Endothelial cell of umbilical vein (primary cell): ENCODE measurements at regions not wholly inside any gene's neighbourhood (a gene's known extent, or its start where the extent isn't known, plus 50 kb on each side); places are given as distances from the start of the nearest gene placed in this dataset.
"Not testable (repeated sequence)": the region's sequence is repeated elsewhere in the genome, so short reads cannot be mapped to it uniquely, and the experiment has no call there.

ENCODE experiments used
- BruUV-seq: library from RNA; stranded (reverse); fragments of 400-500 nt; replicated peaks from 2 replicates; lab custom pipeline; 2021; lab: Mats Ljungman, UMichigan
- CTCF ChIA-PET: fragments of 300-600, 350-600 bp; sonication (Branson Sonifier 250); formaldehyde crosslinking; loops from one replicate; lab custom pipeline; 2021; ENCODE audit warnings: antibody characterized with exemption, inconsistent platforms; lab: Charles Lee
- POLR2A ChIA-PET: fragments of 300-600, 350-600 bp; sonication (Branson Sonifier 250); formaldehyde crosslinking; loops from one replicate; lab custom pipeline; 2021; ENCODE audit warnings: antibody characterized with exemption, inconsistent platforms; lab: Charles Lee
- DNase-seq: peaks from one replicate; pipeline ENCODE4 v3.0.0-alpha.2; 2011; ENCODE audit warnings: low read depth, low spot score
- FAIRE-seq: peaks from 2 replicates; lab custom pipeline; 2011; peaks lifted over from hg19 to GRCh38; lab: Jason Lieb, UNC
- H2AFZ ChIP-seq: 2 replicates; pipeline ENCODE4 v1.6.0; 2012; ENCODE audit warnings: low read depth, low read length, control low read depth, inconsistent platforms
- H3K27ac ChIP-seq: 2 replicates; pipeline ENCODE4 v1.5.1; 2011; ENCODE audit warnings: low read depth, mild to moderate bottlenecking, control low read depth, low read length, moderate library complexity; ENCODE audit not compliant: insufficient read depth
- H3K27me3 ChIP-seq, 2 experiments: 2 replicates each; pipeline versions ENCODE4 v1.6.0 to v1.6.1; 2011; ENCODE audit warnings: low read length in 2 of 2, mixed read lengths in 1 of 2; ENCODE audit not compliant: control insufficient read depth in 2 of 2, insufficient read depth in 2 of 2
- H3K36me3 ChIP-seq, 2 experiments: 2 replicates in 1 of 2; 3 replicates in 1 of 2; pipeline ENCODE4 v1.5.1; 2011; ENCODE audit warnings: low read length in 2 of 2, mild to moderate bottlenecking in 1 of 2, moderate library complexity in 1 of 2; ENCODE audit not compliant: control insufficient read depth in 2 of 2, insufficient read depth in 2 of 2; ENCODE audit errors: extremely low read depth in 1 of 2
- H3K4me1 ChIP-seq: 3 replicates; pipeline ENCODE4 v1.5.1; 2011; ENCODE audit warnings: mild to moderate bottlenecking, low read length; ENCODE audit not compliant: control insufficient read depth, insufficient read depth; ENCODE audit errors: extremely low read depth
- H3K4me2 ChIP-seq: 2 replicates; pipeline ENCODE4 v1.6.1; 2011; ENCODE audit warnings: low read length, control low read depth, mixed read lengths; ENCODE audit not compliant: insufficient read depth
- H3K4me3 ChIP-seq, 3 experiments: fragments of 200-600 bp in 1 of 3; sonication (generic), shearing (Covaris generic) in 1 of 3; replicated peaks in 1 of 3; 2 replicates each; pipeline ENCODE4 v1.5.1; 2011 to 2016; ENCODE audit warnings: control low read depth in 3 of 3, low read length in 3 of 3, mild to moderate bottlenecking in 2 of 3, inconsistent platforms in 1 of 3, low read depth in 1 of 3, moderate library complexity in 1 of 3; ENCODE audit not compliant: insufficient read depth in 1 of 3
- H3K79me2 ChIP-seq: 2 replicates; pipeline ENCODE4 v1.6.0; 2012; ENCODE audit warnings: low read length, inconsistent platforms; ENCODE audit not compliant: control insufficient read depth, insufficient read depth
- H3K9ac ChIP-seq: replicated peaks from 2 replicates; pipeline ENCODE3; 2011; ENCODE audit warnings: low read length, control low read depth; ENCODE audit not compliant: insufficient read depth; ENCODE audit errors: extremely low read depth
- H3K9me1 ChIP-seq: replicated peaks from 3 replicates; pipeline ENCODE4 v1.6.0; 2011; ENCODE audit warnings: mild to moderate bottlenecking, low read length; ENCODE audit not compliant: control insufficient read depth, insufficient read depth; ENCODE audit errors: extremely low read depth
- H3K9me3 ChIP-seq: replicated peaks from 2 replicates; pipeline ENCODE4 v1.5.1; 2012; ENCODE audit warnings: low read length, inconsistent platforms; ENCODE audit not compliant: control insufficient read depth, insufficient read depth
- H4K20me1 ChIP-seq: replicated peaks from 2 replicates; pipeline ENCODE3; 2011; ENCODE audit warnings: mild to moderate bottlenecking, low read length; ENCODE audit not compliant: control insufficient read depth, insufficient read depth; ENCODE audit errors: extremely low read depth
- dilution Hi-C: fragments of 300-500 bp; cut with MboI; formaldehyde crosslinking; loops from one replicate; pipeline ENCODE4 v1.15.0; 2019; ENCODE audit warnings: low sequenced_read_pairs; ENCODE audit not compliant: extremely low pct_ligation_motif_present
- intact Hi-C: fragments of 100-400 bp; cut with micrococcal nuclease; formaldehyde crosslinking; loops from one replicate; pipeline ENCODE4 v1.10.0; 2022

DNA sequence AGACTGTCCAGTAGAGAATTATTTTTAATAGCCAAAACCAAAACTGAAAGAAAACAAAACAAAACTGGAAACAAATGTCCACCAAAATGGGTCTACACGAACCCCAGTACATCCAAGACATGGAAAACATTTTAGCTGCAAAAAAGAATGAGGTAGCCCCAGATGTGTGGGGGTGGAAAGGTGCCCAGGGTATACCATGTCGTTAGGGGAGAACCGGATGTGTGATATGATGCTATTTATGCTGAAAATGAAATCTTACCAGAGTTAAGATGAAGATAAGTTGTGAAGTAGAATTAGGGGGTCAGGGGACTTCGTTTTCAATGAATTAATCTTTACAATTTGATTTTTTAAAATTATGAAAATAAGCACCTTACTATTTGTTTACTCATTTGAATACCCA lies 72.2 kb downstream of the PROP1 start:
- BruUV-seq, H2AFZ ChIP-seq, H3K9me3 ChIP-seq, CTCF ChIA-PET, H3K27ac ChIP-seq, H3K79me2 ChIP-seq, DNase-seq, H3K4me2 ChIP-seq, dilution Hi-C loops, intact Hi-C loops, H3K9me1 ChIP-seq, H4K20me1 ChIP-seq, H3K36me3 ChIP-seq, H3K4me1 ChIP-seq, H3K4me3 ChIP-seq, H3K9ac ChIP-seq, H3K27me3 ChIP-seq, POLR2A ChIA-PET, FAIRE-seq: not testable (repeated sequence)

DNA sequence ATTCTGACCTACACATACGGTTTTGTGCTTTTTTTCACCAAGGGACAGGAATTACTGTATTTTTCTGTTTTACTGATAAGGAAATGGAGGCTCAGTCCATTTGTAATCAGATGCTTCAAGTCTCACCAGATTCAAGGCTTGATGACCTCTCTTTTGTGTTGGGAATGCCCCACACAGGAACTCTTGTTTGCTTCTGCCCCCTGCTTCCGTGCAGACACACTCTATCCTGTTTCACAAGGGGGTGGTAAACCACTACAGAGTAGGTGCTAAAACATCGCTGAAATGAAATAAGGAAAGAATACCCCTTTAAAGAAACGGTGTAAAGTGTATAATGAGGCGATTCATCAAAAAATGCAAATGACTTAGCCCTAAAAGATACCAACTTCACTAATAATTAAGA lies 72.9 kb downstream of the PROP1 start:
- H3K79me2 ChIP-seq, H3K4me2 ChIP-seq, H3K27me3 ChIP-seq, H3K4me3 ChIP-seq, dilution Hi-C loops, H3K9me3 ChIP-seq, BruUV-seq, H4K20me1 ChIP-seq, POLR2A ChIA-PET, DNase-seq, H3K9me1 ChIP-seq, H3K27ac ChIP-seq, H2AFZ ChIP-seq, H3K9ac ChIP-seq, H3K4me1 ChIP-seq, CTCF ChIA-PET, intact Hi-C loops, H3K36me3 ChIP-seq: not testable (repeated sequence)
- FAIRE-seq: peak; percentile 96

DNA sequence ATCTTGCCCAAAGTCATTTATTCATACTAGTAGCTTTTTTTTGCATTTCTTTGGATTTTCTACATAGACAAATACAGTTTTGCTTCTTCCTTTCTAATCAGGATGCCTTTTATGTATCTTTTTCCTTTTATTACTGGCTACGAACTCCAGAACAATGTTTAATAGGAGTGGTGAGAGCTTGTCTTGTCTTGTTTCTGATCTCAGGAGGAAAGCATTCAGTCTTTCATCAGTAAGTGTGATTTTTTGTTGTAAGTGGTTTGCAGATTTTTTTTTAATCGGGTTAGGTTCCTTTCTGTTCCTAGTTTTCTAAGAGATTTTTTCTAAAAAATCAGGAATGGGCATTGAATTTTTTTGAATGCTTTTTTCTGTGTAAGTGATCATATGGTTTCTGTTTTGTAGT lies 86.8 kb downstream of the PROP1 start:
- DNase-seq, H3K4me1 ChIP-seq, POLR2A ChIA-PET, H3K4me3 ChIP-seq, CTCF ChIA-PET, H3K27me3 ChIP-seq, H3K27ac ChIP-seq, dilution Hi-C loops, H3K79me2 ChIP-seq, BruUV-seq, H3K9me1 ChIP-seq, intact Hi-C loops, FAIRE-seq, H2AFZ ChIP-seq, H3K9me3 ChIP-seq, H3K9ac ChIP-seq, H3K36me3 ChIP-seq, H4K20me1 ChIP-seq, H3K4me2 ChIP-seq: not testable (repeated sequence)

DNA sequence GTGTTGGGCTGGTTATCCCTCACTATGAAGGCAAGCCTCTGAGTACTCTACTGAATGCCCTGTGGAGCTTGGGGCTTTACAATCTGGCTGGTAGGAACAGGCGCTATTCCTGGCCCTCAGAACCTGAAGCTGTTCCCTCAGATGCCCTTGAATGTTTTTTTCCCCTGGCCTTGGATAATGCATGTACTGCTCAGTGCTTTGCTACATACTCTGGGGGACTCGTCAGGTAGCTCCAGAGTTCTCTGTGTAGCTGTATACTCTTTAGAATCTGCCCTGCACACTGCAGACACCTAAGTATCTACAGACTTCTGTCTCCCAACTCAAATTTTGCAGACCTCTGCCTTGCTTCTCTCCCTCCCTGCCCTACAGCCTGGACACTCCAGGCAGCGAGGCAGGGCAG lies 93.2 kb downstream of the PROP1 start:
- FAIRE-seq, H3K4me2 ChIP-seq, intact Hi-C loops: not testable (repeated sequence)

More for the DNA sequence above, 93.2 kb downstream of the PROP1 start:
- H3K36me3 ChIP-seq, BruUV-seq, H3K4me1 ChIP-seq, H3K27ac ChIP-seq, DNase-seq, H3K27me3 ChIP-seq, H4K20me1 ChIP-seq, POLR2A ChIA-PET, H3K4me3 ChIP-seq, H3K79me2 ChIP-seq, H3K9ac ChIP-seq, H3K9me3 ChIP-seq, dilution Hi-C loops, H2AFZ ChIP-seq, CTCF ChIA-PET, H3K9me1 ChIP-seq: not testable (repeated sequence)
